GM12878 (cell line): ENCODE measurements at regions not wholly inside any gene's neighbourhood (a gene's known extent, or its start where the extent isn't known, plus 50 kb on each side); places are given as distances from the start of the nearest gene placed in this dataset.

ENCODE experiments used
- ATAC-seq: fragments of 200-7000 bp; cut with Tn5 transposase; 3 replicates; pipeline ENCODE4 v1.9.1; 2020; ENCODE audit warnings: mild to moderate bottlenecking, moderate library complexity
- BruUV-seq: library from RNA; stranded (reverse); fragments of 400-500 nt; replicated peaks from 2 replicates; lab custom pipeline; 2021; lab: Mats Ljungman, UMichigan
- CTCF ChIA-PET: fragments of 300-600 bp; sonication (Branson Sonifier 250); formaldehyde crosslinking; extraction: SDS; loops from one replicate; lab custom pipeline; 2021; ENCODE audit warnings: inconsistent platforms; lab: Yijun Ruan, JAX
- POLR2A ChIA-PET: fragments of 350-600 bp; formaldehyde crosslinking; extraction: SDS; loops from one replicate; lab custom pipeline; 2021; ENCODE audit warnings: inconsistent platforms; lab: Charles Lee
- RAD21 ChIA-PET: fragments of 300-600 bp; sonication (Branson Sonifier 250); formaldehyde crosslinking; loops from one replicate; lab custom pipeline; 2023; ENCODE audit warnings: antibody characterized with exemption; ENCODE audit not compliant: unreplicated experiment; lab: Charles Lee
- SMC1A ChIA-PET: fragments of 300-600 bp; sonication (Branson Sonifier 250); formaldehyde crosslinking; loops from one replicate; lab custom pipeline; 2023; ENCODE audit not compliant: unreplicated experiment, uncharacterized antibody; lab: Charles Lee
- DNase-seq: peaks from one replicate; pipeline ENCODE4 v3.0.0-alpha.2; 2011; ENCODE audit warnings: low read depth, low spot score
- FAIRE-seq: peaks from 3 replicates; lab custom pipeline; 2011; peaks lifted over from hg19 to GRCh38; lab: Jason Lieb, UNC
- H2AFZ ChIP-seq: 2 replicates; pipeline ENCODE4 v1.6.0; 2011; ENCODE audit warnings: low read depth, low read length, control low read depth; ENCODE audit not compliant: control insufficient read depth
- H3K27ac ChIP-seq: 2 replicates; pipeline ENCODE4 v1.5.1; 2011; ENCODE audit warnings: control low read depth; ENCODE audit not compliant: control insufficient read depth, insufficient read depth
- H3K27me3 ChIP-seq, 2 experiments: replicated peaks in 1 of 2; 2 replicates each; pipeline versions ENCODE4 v1.6.0 to v1.6.1; 2011; ENCODE audit warnings: low read length in 1 of 2; ENCODE audit not compliant: control insufficient read depth in 2 of 2, insufficient read depth in 2 of 2
- H3K36me3 ChIP-seq, 2 experiments: 2 replicates each; pipeline ENCODE4 v1.5.1; 2011; ENCODE audit warnings: low read length in 1 of 2; ENCODE audit not compliant: control insufficient read depth in 2 of 2, insufficient read depth in 2 of 2
- H3K4me1 ChIP-seq: 2 replicates; pipeline ENCODE4 v1.6.1; 2011; ENCODE audit warnings: mild to moderate bottlenecking, low read length, moderate library complexity, mixed read lengths; ENCODE audit not compliant: control insufficient read depth, insufficient read depth
- H3K4me2 ChIP-seq: 2 replicates; pipeline ENCODE4 v1.6.0; 2011; ENCODE audit warnings: control low read depth; ENCODE audit not compliant: control insufficient read depth, insufficient read depth
- H3K4me3 ChIP-seq: fragments of 200-600 bp; sonication (generic); 2 replicates; pipeline ENCODE4 v1.5.1; 2016
- H3K79me2 ChIP-seq: 2 replicates; pipeline ENCODE4 v1.6.0; 2011; ENCODE audit warnings: low read length; ENCODE audit not compliant: control insufficient read depth, insufficient read depth
- H3K9ac ChIP-seq: 2 replicates; pipeline ENCODE4 v1.8.0; 2011; ENCODE audit warnings: low read length, control low read depth, mixed read lengths; ENCODE audit not compliant: control insufficient read depth, insufficient read depth
- H3K9me3 ChIP-seq: replicated peaks from 3 replicates; pipeline ENCODE4 v1.5.1; 2011; ENCODE audit warnings: mild to moderate bottlenecking, low read length; ENCODE audit not compliant: control insufficient read depth, insufficient read depth
- H4K20me1 ChIP-seq: 2 replicates; pipeline ENCODE4 v1.6.0; 2011; ENCODE audit not compliant: control insufficient read depth, insufficient read depth
- MXI1 ChIP-seq: fragments of 150-350 bp; IDR thresholded peaks from 2 replicates; pipeline ENCODE4 v1.6.1; 2011; ENCODE audit warnings: low read depth, mild to moderate bottlenecking, inconsistent platforms, low read length, improper control_type of control experiment
- PAX8 ChIP-seq: fragments of 450-650 bp; IDR thresholded peaks from 2 replicates; pipeline ENCODE4 v1.6.1; 2017; ENCODE audit warnings: mild to moderate bottlenecking, moderate library complexity
- ZBED1 ChIP-seq: IDR thresholded peaks from 2 replicates; pipeline ENCODE4 v1.6.1; 2016; ENCODE audit warnings: borderline replicate concordance
- WGBS: methylation state at CpG from one replicate; pipeline ENCODE4 v1.1.6; 2016; ENCODE audit warnings: low lambda C conversion rate; ENCODE audit not compliant: insufficient replicate concordance, insufficient coverage; ENCODE audit errors: missing lambda C conversion rate; 5-methylcytosine and 5-hydroxymethylcytosine counted together
- in situ Hi-C: fragments of 300-500 bp; cut with MboI; formaldehyde crosslinking; loops from 9 replicates; pipeline ENCODE4 v1.14.3; 2018; ENCODE audit warnings: mixed read lengths
- intact Hi-C: fragments of 100-400 bp; cut with micrococcal nuclease; formaldehyde crosslinking; loops from one replicate; pipeline ENCODE4 v1.14.2; 2022; ENCODE audit not compliant: unreplicated experiment

DNA sequence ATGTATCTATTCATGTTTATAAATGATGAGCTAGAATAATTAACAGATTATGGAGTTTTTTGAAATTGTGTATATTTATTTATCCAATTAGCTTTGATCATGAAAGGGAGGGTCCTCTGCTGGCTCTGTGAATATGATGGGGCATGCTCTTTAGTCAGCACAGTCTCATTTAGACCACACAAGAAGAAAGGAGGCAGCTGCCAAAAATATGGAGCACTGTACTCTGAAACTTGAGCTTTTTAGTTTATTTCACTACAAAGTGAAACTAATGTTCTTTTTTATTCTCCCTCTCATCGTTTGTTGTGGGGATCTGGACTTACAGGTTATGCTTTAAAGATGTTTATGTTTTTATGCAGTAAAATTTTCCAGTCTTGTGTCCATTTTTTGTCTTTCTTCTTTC, 266.9 kb upstream of the GULP1 start:
- FAIRE-seq = no peak
- ChIA-PET POLR2A (no interaction called here), RAD21 (no interaction called here), CTCF (interaction anchor here (0.7 kb wide), 1 partner anchor 126 kb away, joined by 3 read pairs; no protein-coding TSS in a partner anchor), SMC1A (interaction anchor here (0.7 kb wide), 1 partner anchor 9 kb away, joined by 3 read pairs; no protein-coding TSS in a partner anchor)
- intact Hi-C loops (no loop called here), in situ Hi-C loops (no loop called here)
- no peaks in the 10 kb centered on the region for H3K9me3 ChIP-seq
- 0 out of 4 replicates have a peak, but pooled peaks cover 0 to 1% of the 10 kb centered on the region in 2 experiments for H3K27me3 ChIP-seq
- H3K9ac ChIP-seq = no peak overlapping the region
- 20% methylated on average over 1 of the region's 1 CpG for WGBS
- H3K4me1 ChIP-seq = no peaks in the 10 kb centered on the region
- DNase-seq = no peak
- H3K4me3 ChIP-seq = no peak overlapping the region
- H3K79me2 ChIP-seq = no peaks in the 10 kb centered on the region
- no TSS peak for BruUV-seq
- H4K20me1 ChIP-seq = no peaks in the 10 kb centered on the region
- no peak for ATAC-seq
- H3K36me3 ChIP-seq = no peaks in the 10 kb centered on the region
- TF ChIP-seq MXI1 (no peak), PAX8 (no peak)
- H3K27ac ChIP-seq = no peak overlapping the region
- H2AFZ ChIP-seq = no peak overlapping the region
- H3K4me2 ChIP-seq = no peak overlapping the region

GRCh38 chr2:188028739-188029138, 262.9 kb upstream of the GULP1 start:
- FAIRE-seq = no peak
- H3K9me3 ChIP-seq = no peaks in the 10 kb centered on the region
- 21% methylated on average over 4 of the region's 4 CpGs for WGBS
- BruUV-seq = no TSS peak
- SMC1A ChIA-PET = interaction anchor here (1.0 kb wide), 1 partner anchor 13 kb away, joined by 3 read pairs; no protein-coding TSS in a partner anchor
- H3K9ac ChIP-seq = no peak overlapping the region
- intact Hi-C loops = no loop called here
- no peak overlapping the region for H3K4me2 ChIP-seq
- no peak overlapping the region for H3K27ac ChIP-seq
- H3K4me1 ChIP-seq = no peaks in the 10 kb centered on the region
- no peak for TF ChIP-seq ZBED1
- TF ChIP-seq, all 136 proteins: peak for 0
- CTCF ChIA-PET = no interaction called here
- no peaks in the 10 kb centered on the region for H4K20me1 ChIP-seq
- RAD21 ChIA-PET = no interaction called here
- no peak overlapping the region for H3K4me3 ChIP-seq
- DNase-seq (no peak), ATAC-seq (no peak)
- H3K79me2 ChIP-seq = no peaks in the 10 kb centered on the region
- POLR2A ChIA-PET = no interaction called here
- H3K36me3 ChIP-seq = no peaks in the 10 kb centered on the region
- in situ Hi-C loops = no loop called here
- no peak overlapping the region for H2AFZ ChIP-seq
- 0 out of 4 replicates have a peak, but pooled peaks cover 0 to 1% of the 10 kb centered on the region in 2 experiments for H3K27me3 ChIP-seq
